ENCODE measurements at regions not wholly inside any gene's neighbourhood (a gene's known extent, or its start where the extent isn't known, plus 50 kb on each side); places are given as distances from the start of the nearest gene placed in this dataset.
"Not testable (repeated sequence)": the region's sequence is repeated elsewhere in the genome, so short reads cannot be mapped to it uniquely, and the experiment has no call there.

- not testable (repeated sequence) for TF ChIP-seq POLR2AphosphoS5 (IDR thresholded peaks at IDR 0.05; ENCODE audit: low read depth, low read length); SMC3 (IDR thresholded peaks at IDR 0.05; ENCODE audit: low read depth, low read length); MXI1 (IDR thresholded peaks at IDR 0.05; ENCODE audit: low read depth, low read length); FOXM1 (IDR thresholded peaks at IDR 0.05; ENCODE audit: low read depth); NFIC (IDR thresholded peaks at IDR 0.05; ENCODE audit: borderline replicate concordance); GABPA (IDR thresholded peaks at IDR 0.05; ENCODE audit: low read depth); EZH2phosphoT487 (IDR thresholded peaks at IDR 0.05; ENCODE audit: borderline replicate concordance, low read depth); TAF1 (IDR thresholded peaks at IDR 0.05; ENCODE audit: borderline replicate concordance, low read depth, low read length); TEAD4 (IDR thresholded peaks at IDR 0.05; ENCODE audit: borderline replicate concordance, insufficient read depth); RAD21 (IDR thresholded peaks at IDR 0.05; ENCODE audit: low read length); JUND (IDR thresholded peaks at IDR 0.05)
- TF ChIP-seq, protein P1, sequence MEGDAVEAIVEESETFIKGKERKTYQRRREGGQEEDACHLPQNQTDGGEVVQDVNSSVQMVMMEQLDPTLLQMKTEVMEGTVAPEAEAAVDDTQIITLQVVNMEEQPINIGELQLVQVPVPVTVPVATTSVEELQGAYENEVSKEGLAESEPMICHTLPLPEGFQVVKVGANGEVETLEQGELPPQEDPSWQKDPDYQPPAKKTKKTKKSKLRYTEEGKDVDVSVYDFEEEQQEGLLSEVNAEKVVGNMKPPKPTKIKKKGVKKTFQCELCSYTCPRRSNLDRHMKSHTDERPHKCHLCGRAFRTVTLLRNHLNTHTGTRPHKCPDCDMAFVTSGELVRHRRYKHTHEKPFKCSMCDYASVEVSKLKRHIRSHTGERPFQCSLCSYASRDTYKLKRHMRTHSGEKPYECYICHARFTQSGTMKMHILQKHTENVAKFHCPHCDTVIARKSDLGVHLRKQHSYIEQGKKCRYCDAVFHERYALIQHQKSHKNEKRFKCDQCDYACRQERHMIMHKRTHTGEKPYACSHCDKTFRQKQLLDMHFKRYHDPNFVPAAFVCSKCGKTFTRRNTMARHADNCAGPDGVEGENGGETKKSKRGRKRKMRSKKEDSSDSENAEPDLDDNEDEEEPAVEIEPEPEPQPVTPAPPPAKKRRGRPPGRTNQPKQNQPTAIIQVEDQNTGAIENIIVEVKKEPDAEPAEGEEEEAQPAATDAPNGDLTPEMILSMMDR (IDR thresholded peaks at IDR 0.05): not testable (repeated sequence)
- TF ChIP-seq, protein P2, sequence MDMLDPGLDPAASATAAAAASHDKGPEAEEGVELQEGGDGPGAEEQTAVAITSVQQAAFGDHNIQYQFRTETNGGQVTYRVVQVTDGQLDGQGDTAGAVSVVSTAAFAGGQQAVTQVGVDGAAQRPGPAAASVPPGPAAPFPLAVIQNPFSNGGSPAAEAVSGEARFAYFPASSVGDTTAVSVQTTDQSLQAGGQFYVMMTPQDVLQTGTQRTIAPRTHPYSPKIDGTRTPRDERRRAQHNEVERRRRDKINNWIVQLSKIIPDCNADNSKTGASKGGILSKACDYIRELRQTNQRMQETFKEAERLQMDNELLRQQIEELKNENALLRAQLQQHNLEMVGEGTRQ (IDR thresholded peaks at IDR 0.05; ENCODE audit: borderline replicate concordance, low read depth, low read length): not testable (repeated sequence)
Measured at GRCh38 chr5:44117947-44118346, 271.3 kb downstream of the FGF10 start.

Data from SK-N-SH (cell line).